Heart left ventricle (tissue), 16 donors: ENCODE measurements at regions not wholly inside any gene's neighbourhood (a gene's known extent, or its start where the extent isn't known, plus 50 kb on each side); places are given as distances from the start of the nearest gene placed in this dataset.

ENCODE experiments used
- ATAC-seq, 4 donors: fragments of 200-7000 bp; cut with Tn5 transposase; one replicate each; pipeline ENCODE4 v1.9.1; 2020 to 2022; ENCODE audit warnings: moderate library complexity in 4 of 4, mild to moderate bottlenecking in 3 of 4, moderate number of reproducible peaks in 1 of 4
- DNase-seq, 5 donors: peaks; one replicate each; pipeline ENCODE4 v3.0.0-alpha.2; 2020
- H3K27ac ChIP-seq, 12 donors: fragments of 200-600 bp; sonication (generic) in 4 of 12; one replicate each; pipeline versions ENCODE4 v1.5.0 to v1.8.0; 2016 to 2022; ENCODE audit warnings: mild to moderate bottlenecking in 2 of 12
- H3K27me3 ChIP-seq, 9 donors: fragments of 200-600 bp; sonication (generic) in 2 of 9; one replicate each; pipeline versions ENCODE4 v1.5.1 to v1.8.0; 2016 to 2022; ENCODE audit warnings: mild to moderate bottlenecking in 3 of 9
- H3K36me3 ChIP-seq, 9 donors: fragments of 200-600 bp; sonication (generic) in 2 of 9; one replicate each; pipeline versions ENCODE4 v1.5.0 to v1.8.0; 2018 to 2022; ENCODE audit warnings: mild to moderate bottlenecking in 2 of 9
- H3K4me1 ChIP-seq, 12 donors: fragments of 200-600 bp; sonication (generic) in 4 of 12; one replicate each; pipeline versions ENCODE4 v1.5.0 to v1.8.0; 2016 to 2022; ENCODE audit warnings: mild to moderate bottlenecking in 3 of 12
- H3K4me3 ChIP-seq, 12 donors: fragments of 200-600 bp; sonication (generic) in 4 of 12; one replicate each; pipeline versions ENCODE4 v1.5.0 to v1.8.0; 2017 to 2022; ENCODE audit warnings: mild to moderate bottlenecking in 9 of 12, moderate library complexity in 4 of 12
- H3K9me3 ChIP-seq, 12 donors: fragments of 200-600 bp; sonication (generic) in 4 of 12; one replicate each; pipeline versions ENCODE4 v1.5.0 to v1.8.0; 2016 to 2022; ENCODE audit warnings: mild to moderate bottlenecking in 1 of 12
- CTCF ChIP-seq, 12 donors: fragments of 200-600 bp; sonication (generic) in 4 of 12; IDR thresholded peaks; one replicate each; pipeline versions ENCODE4 v1.5.0 to v1.8.0; 2018 to 2022; ENCODE audit warnings: antibody characterized with exemption in 12 of 12, mild to moderate bottlenecking in 5 of 12
- POLR2A ChIP-seq, 2 donors: fragments of 450-650 bp; IDR thresholded peaks; one replicate each; pipeline ENCODE4 v1.6.1; 2017; ENCODE audit warnings: antibody characterized with exemption in 2 of 2, mild to moderate bottlenecking in 2 of 2, moderate library complexity in 2 of 2
- WGBS, 4 donors: extraction: QIAGEN DNeasy Blood & Tissue Kit in 2 of 4; methylation state at CpG; one replicate each; pipeline versions ENCODE4 v1.1.5 to v1.1.7; 2013 to 2018; 5-methylcytosine and 5-hydroxymethylcytosine counted together
- intact Hi-C, 10 donors: fragments of 100-400 bp; cut with DNase I; formaldehyde crosslinking; loops; one replicate each; pipeline versions ENCODE4 v1.11.1 to v1.14.2; 2022
- donor health status: ischemic (EF 13 %, LVEDD 7.1; RV severe dilation, severe dysfunction).
- donor health status: healthy with polysubstance abuse.
- donor health status: DM: no; HTN: yes; CAD: no.
- donor health status: DM: no; HTN: no; CAD: no.
- donor health status: ischemic (EF 25% LVEDD 6.9; RV normal size, moderate dysfunction).
- donor health status: ischemic (EF 25% LVEDD 5.7; RV mildly dilated, moderate dysfunction).
- donor health status: healthy.
- donor health status: DM: yes; HTN: yes; CAD: no.
- donor health status: ischemic (EF 35%, LVEDD 5.7; RV mildly dilated, moderate dysfunction).
- donor health status: nonischemic (EF 11% LVEDD 7.7; RV severe dilation, severe dysfunction).
- donor health status: DM: yes; HTN: yes; CAD: no.
- donor health status: PGD.
- donor health status: ischemic (EF 29% LVEDD 5.4; RV normal size, mild dysfunction).
- donor health status: nonischemic (EF 23%, LVEDD 6.1; RV moderate dilation, normal function).

- peaks cover 0 to 25% (median 2%) of the 10 kb centered on the region in 12 donors for H3K9me3 ChIP-seq
- WGBS, 4 donors, result 37 to 69% (median 60%) methylated on average over 2 of the region's 2 CpGs
- H3K4me1 ChIP-seq, result no peaks in the 10 kb centered on the region
- no peak overlapping the region for H3K27ac ChIP-seq
- intact Hi-C loops, result no loop called here
- no peaks in the 10 kb centered on the region for H3K36me3 ChIP-seq
- no peak overlapping the region for H3K4me3 ChIP-seq
- no peak for TF ChIP-seq CTCF (IDR thresholded peaks at IDR 0.05)
- TF ChIP-seq POLR2A (IDR thresholded peaks at IDR 0.05), result no peak
- no peaks in the 10 kb centered on the region for H3K27me3 ChIP-seq
- DNase-seq (no peak), ATAC-seq (no peak)
These were observed 1234.0 kb downstream of the SORCS3 start for GRCh38 chr10:105875050-105875449.

DNA sequence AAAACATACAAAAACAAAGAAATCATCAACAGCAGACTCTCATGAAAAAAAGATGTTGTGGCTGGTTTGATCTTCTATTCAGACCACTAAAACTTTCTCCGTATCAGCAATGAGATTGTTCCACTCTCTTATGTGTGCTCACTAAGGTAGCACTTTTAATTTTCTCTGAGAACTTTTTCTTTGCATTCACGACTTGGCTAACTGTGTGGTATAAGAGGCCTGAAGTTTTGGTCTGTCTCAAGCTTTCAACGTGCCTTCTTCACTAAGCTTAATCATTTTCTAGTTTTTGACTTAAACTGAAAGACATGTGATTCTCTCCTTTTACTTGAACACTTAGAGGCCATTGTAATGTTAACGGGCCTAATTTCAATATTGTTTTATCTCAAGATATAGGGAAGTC, 1231.6 kb downstream of the SORCS3 start:
- H3K4me3 ChIP-seq, result no peak overlapping the region
- H3K9me3 ChIP-seq, result peaks cover 0 to 25% (median 2%) of the 10 kb centered on the region in 12 donors
- DNase-seq (no peak), ATAC-seq (no peak)
- H3K27ac ChIP-seq, result no peak overlapping the region
- TF ChIP-seq POLR2A (IDR thresholded peaks at IDR 0.05), result no peak
- TF ChIP-seq CTCF (IDR thresholded peaks at IDR 0.05), result no peak
- H3K27me3 ChIP-seq, result no peaks in the 10 kb centered on the region
- no peaks in the 10 kb centered on the region for H3K36me3 ChIP-seq
- 58 to 64% (median 62%) methylated on average over 4 of the region's 4 CpGs for WGBS, 4 donors
- H3K4me1 ChIP-seq, result no peaks in the 10 kb centered on the region
- intact Hi-C loops, result no loop called here

DNA sequence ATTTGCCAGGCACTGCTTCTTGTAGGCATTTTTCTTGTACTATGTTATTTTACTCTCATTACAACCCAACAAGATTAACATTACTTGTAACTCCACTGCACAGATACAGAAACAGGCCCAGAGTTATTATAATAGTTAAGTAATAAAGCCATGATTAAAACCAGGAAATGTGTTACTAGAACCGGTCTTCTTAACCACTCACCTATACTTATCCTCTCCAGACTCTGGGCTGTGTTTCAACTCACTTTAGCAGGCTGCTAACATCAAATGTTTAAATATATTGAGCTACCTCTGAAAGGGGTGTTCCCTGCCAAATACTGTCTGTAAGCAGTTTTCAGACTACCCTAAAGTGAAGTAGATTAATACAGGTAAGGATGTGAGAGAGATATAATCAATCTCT, 1227.8 kb downstream of the SORCS3 start:
- Histone ChIP-seq H3K36me3 (no peaks in the 10 kb centered on the region), H3K4me3 (no peak overlapping the region), H3K4me1 (no peaks in the 10 kb centered on the region), H3K27me3 (no peaks in the 10 kb centered on the region), H3K9me3 (peaks cover 0 to 25% (median 2%) of the 10 kb centered on the region in 12 donors), H3K27ac (no peak overlapping the region)
- ATAC-seq, result no peak
- TF ChIP-seq POLR2A (IDR thresholded peaks at IDR 0.05) (no peak), CTCF (IDR thresholded peaks at IDR 0.05) (no peak)
- intact Hi-C loops, result no loop called here
- WGBS, 4 donors, result 0 to 83% (median 45%) methylated on average over 1 of the region's 1 CpG
- DNase-seq, result no peak

DNA sequence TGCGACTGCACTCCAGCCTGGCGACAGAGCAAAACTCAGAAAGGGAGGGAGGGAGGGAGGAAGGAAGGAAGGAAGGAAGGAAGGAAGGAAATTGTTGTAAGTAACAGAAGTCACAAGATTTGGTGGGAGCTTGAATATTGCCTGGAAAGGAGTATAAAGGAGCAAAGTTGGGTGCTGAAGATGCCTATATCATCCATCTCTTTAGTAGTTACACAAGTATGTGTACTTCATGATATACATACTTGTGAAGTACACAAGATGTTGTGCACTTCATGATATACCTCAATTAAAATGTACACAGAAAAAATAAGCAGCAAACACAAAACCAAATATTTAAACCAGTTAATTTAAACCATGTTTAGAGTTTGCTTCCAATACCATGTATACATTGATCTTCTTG, 1223.8 kb downstream of the SORCS3 start:
- intact Hi-C loops, result no loop called here
- WGBS, 4 donors, result 74 to 100% (median 86%) methylated on average over 2 of the region's 2 CpGs
- Histone ChIP-seq H3K27me3 (no peaks in the 10 kb centered on the region), H3K9me3 (no peaks in the 10 kb centered on the region), H3K36me3 (no peaks in the 10 kb centered on the region), H3K4me3 (no peak overlapping the region), H3K4me1 (no peaks in the 10 kb centered on the region), H3K27ac (no peak overlapping the region)
- DNase-seq (no peak), ATAC-seq (no peak)
- TF ChIP-seq POLR2A (IDR thresholded peaks at IDR 0.05) (no peak), CTCF (IDR thresholded peaks at IDR 0.05) (no peak)
